SH-SY5Y (cell line): ENCODE measurements at regions not wholly inside any gene's neighbourhood (a gene's known extent, or its start where the extent isn't known, plus 50 kb on each side); places are given as distances from the start of the nearest gene placed in this dataset.

ENCODE experiments used
- GATA2 ChIP-seq: IDR thresholded peaks from 2 replicates; pipeline ENCODE4 v1.6.1; 2011; ENCODE audit warnings: mild to moderate bottlenecking, low read depth, low read length
- GATA3 ChIP-seq: IDR thresholded peaks from 2 replicates; pipeline ENCODE4 v1.6.1; 2011; ENCODE audit warnings: low read depth, mild to moderate bottlenecking, low read length, moderate library complexity

GRCh38 chr14:79960288-79960687, 251.0 kb downstream of the DIO2 start:
- TF ChIP-seq GATA2 (no peak), GATA3 (no peak)

- TF ChIP-seq GATA3 (no peak), GATA2 (no peak)
Measured at GRCh38 chr14:79951572-79951971, 259.7 kb downstream of the DIO2 start.

DNA sequence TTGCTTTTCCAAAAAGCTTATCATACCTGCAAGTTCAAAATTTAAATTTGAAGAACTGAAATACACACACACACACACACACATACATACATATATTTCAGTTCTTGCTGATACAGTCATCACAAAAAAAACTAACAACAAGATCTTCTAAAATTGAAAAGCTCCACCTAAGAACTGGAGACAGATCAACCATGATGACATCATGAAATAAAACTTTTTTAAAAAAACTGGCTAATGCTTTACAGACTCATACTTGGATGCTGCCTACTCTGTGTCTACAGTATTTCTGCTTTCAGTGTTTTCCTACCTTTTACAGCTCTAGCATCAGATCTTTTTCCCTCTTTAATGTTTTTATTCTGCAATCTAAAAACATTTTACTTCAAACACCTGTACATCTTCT, 261.4 kb downstream of the DIO2 start:
- no peak for TF ChIP-seq GATA3
- TF ChIP-seq GATA2, result no peak

DNA sequence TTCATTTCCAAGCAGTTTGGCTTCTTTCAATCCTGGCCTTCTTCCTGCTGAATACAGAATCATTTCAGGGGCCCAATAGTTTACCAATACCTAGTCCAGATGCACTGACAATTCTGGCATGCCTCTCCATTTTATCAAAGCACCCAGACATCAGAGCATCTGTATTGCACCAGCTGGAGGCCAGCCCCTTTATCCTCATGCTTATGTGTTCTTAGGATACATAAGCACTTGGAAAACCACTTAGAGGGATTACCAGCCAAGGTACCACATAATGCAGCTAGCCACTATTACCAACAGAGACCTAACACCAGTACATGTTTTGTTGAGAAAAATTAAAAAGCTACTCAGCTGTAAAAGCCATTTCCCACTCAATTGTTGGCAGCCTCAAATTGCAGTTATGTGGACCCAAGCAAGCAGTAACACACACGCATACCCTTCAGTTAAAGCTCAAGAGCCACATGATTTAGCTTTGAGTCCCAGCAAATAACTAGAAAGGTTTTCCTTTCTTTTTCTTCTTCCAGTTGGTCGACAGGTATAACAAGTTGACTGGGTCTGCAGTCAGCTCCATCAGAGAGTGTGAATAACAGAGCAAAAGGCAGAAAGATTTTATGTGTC, 263.8 kb downstream of the DIO2 start:
- TF ChIP-seq GATA3 (no peak), GATA2 (no peak)

GRCh38 chr14:79939235-79939634, 272.1 kb downstream of the DIO2 start:
- TF ChIP-seq GATA2, result no peak
- TF ChIP-seq GATA3, result no peak

GRCh38 chr14:79938185-79938584, 273.1 kb downstream of the DIO2 start:
- TF ChIP-seq GATA2 (no peak), GATA3 (no peak)

DNA sequence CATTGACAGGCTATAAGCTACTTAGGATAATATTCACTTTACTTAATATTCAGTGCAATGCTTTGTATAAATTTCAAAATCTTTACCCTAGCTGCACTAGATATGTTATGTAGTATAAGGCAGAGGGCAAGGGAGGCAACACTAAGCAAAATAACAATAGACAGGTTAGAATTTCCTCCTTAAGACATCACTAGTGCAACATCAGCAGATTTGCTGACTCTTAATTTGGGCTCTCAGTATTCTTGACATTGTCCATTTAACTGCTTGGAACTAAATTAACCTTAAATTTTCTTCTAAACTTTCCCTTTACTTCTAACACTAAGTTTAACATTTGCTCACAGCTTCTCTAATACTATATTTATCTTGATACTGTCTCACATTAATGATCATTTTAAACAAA, 273.9 kb downstream of the DIO2 start:
- no peak for TF ChIP-seq GATA3
- no peak for TF ChIP-seq GATA2

- no peak for TF ChIP-seq GATA3
- no peak for TF ChIP-seq GATA2
Measured at GRCh38 chr14:79924551-79924950, 286.8 kb downstream of the DIO2 start.

GRCh38 chr14:79920180-79920692, 291.1 kb downstream of the DIO2 start:
- TF ChIP-seq GATA3 (no peak), GATA2 (no peak)
